SU-DHL-6 (cell line): ENCODE measurements at regions not wholly inside any gene's neighbourhood (a gene's known extent, or its start where the extent isn't known, plus 50 kb on each side); places are given as distances from the start of the nearest gene placed in this dataset.

Experiments used
- H2AFZ ChIP-seq: fragments of 200-600 bp; sonication (generic); 2 replicates; pipeline ENCODE4 v1.6.1; 2014; ENCODE audit warnings: low read depth, mild to moderate bottlenecking, moderate library complexity, mixed read lengths, antibody characterized with exemption, low read length; ENCODE audit not compliant: severe bottlenecking
- H3F3A ChIP-seq: fragments of 200-600 bp; shearing (Covaris generic); 2 replicates; pipeline ENCODE4 v1.6.0; 2016; ENCODE audit warnings: antibody characterized with exemption, mild to moderate bottlenecking; ENCODE audit not compliant: insufficient read depth
- H3K27ac ChIP-seq: fragments of 200-600 bp; sonication (generic); 2 replicates; pipeline ENCODE4 v1.5.1; 2016; ENCODE audit warnings: low read depth, mild to moderate bottlenecking, low read length, moderate library complexity, mixed read lengths
- H3K27me3 ChIP-seq: fragments of 200-600 bp; sonication (generic), shearing (Covaris generic); 2 replicates; pipeline ENCODE4 v1.6.0; 2014; ENCODE audit warnings: mild to moderate bottlenecking, low read length
- H3K36me3 ChIP-seq: fragments of 200-600 bp; sonication (generic); 2 replicates; pipeline ENCODE4 v1.6.1; 2014; ENCODE audit warnings: mild to moderate bottlenecking, low read length, mixed read lengths
- H3K4me2 ChIP-seq: fragments of 300-600, 200-600 bp; shearing (Covaris generic), sonication (generic); 2 replicates; pipeline ENCODE4 v1.6.0; 2014; ENCODE audit warnings: low read length, low read depth, mild to moderate bottlenecking; ENCODE audit not compliant: poor library complexity, severe bottlenecking
- H3K4me3 ChIP-seq: fragments of 200-600 bp; sonication (generic); 2 replicates; pipeline ENCODE4 v1.5.1; 2014; ENCODE audit warnings: antibody characterized with exemption, low read length, mild to moderate bottlenecking, mixed read lengths; ENCODE audit not compliant: insufficient read depth, poor library complexity, severe bottlenecking
- H3K79me2 ChIP-seq: fragments of 200-600 bp; sonication (generic); 2 replicates; pipeline ENCODE4 v1.6.1; 2014; ENCODE audit warnings: mild to moderate bottlenecking, low read length, moderate library complexity; ENCODE audit not compliant: insufficient read depth
- H3K9ac ChIP-seq: fragments of 200-600 bp; sonication (generic); 2 replicates; pipeline ENCODE4 v1.7.0; 2014; ENCODE audit warnings: mild to moderate bottlenecking, low read length
- H3K9me2 ChIP-seq: fragments of 200-600 bp; sonication (generic); replicated peaks from 2 replicates; pipeline ENCODE4 v1.6.1; 2014; ENCODE audit warnings: low read length; ENCODE audit not compliant: insufficient read depth
- H3K9me3 ChIP-seq: fragments of 200-600 bp; sonication (generic); 2 replicates; pipeline ENCODE4 v1.6.1; 2014; ENCODE audit warnings: low read length, mixed read lengths; ENCODE audit not compliant: insufficient read depth
- H4K20me1 ChIP-seq: fragments of 200-600 bp; sonication (generic); 2 replicates; pipeline ENCODE4 v1.6.1; 2014; ENCODE audit warnings: low read depth, mild to moderate bottlenecking, antibody characterized with exemption, low read length, moderate library complexity, mixed read lengths
- EZH2phosphoT487 ChIP-seq: fragments of 200-600 bp; sonication (generic), shearing (Covaris generic); conservative IDR thresholded peaks from 2 replicates; pipeline ENCODE4 v1.6.1; 2018; ENCODE audit warnings: mild to moderate bottlenecking, antibody characterized with exemption, low read length, moderate library complexity, mixed read lengths
- TF ChIP-seq, protein P1 (sequence below): fragments of 200-600 bp; sonication (generic); IDR thresholded peaks from one replicate; pipeline ENCODE4 v1.5.1; 2017; ENCODE audit warnings: antibody characterized with exemption, mild to moderate bottlenecking, low read length, moderate library complexity; ENCODE audit not compliant: insufficient read depth, poor library complexity, severe bottlenecking

DNA sequence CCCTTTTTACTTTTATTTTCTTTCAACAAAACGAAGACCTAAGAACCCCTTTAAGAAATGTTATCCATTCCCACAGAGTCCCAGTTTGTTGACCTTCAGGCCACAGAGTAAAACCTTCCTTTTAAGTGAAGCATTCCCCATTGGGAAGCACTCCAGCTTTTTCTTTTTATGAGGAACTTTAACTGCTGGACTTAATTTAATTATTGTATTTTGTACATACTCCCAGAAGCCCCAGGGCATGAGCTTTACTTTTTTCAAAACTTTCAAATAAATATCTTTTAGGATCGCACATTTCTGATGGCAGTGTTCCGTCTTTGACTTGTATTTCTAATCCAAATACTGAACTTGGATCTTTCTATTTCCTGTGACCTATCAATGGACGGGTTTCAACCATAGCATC is 68.9 kb downstream of the ZIC5 start:
- no peak overlapping the region for H3K9ac ChIP-seq
- H3K9me3 ChIP-seq, result no peaks in the 10 kb centered on the region
- TF ChIP-seq EZH2phosphoT487, result no peak
- TF ChIP-seq, protein P1, sequence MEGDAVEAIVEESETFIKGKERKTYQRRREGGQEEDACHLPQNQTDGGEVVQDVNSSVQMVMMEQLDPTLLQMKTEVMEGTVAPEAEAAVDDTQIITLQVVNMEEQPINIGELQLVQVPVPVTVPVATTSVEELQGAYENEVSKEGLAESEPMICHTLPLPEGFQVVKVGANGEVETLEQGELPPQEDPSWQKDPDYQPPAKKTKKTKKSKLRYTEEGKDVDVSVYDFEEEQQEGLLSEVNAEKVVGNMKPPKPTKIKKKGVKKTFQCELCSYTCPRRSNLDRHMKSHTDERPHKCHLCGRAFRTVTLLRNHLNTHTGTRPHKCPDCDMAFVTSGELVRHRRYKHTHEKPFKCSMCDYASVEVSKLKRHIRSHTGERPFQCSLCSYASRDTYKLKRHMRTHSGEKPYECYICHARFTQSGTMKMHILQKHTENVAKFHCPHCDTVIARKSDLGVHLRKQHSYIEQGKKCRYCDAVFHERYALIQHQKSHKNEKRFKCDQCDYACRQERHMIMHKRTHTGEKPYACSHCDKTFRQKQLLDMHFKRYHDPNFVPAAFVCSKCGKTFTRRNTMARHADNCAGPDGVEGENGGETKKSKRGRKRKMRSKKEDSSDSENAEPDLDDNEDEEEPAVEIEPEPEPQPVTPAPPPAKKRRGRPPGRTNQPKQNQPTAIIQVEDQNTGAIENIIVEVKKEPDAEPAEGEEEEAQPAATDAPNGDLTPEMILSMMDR, result no peak
- H3K4me2 ChIP-seq, result no peak overlapping the region
- H3K27ac ChIP-seq, result no peak overlapping the region
- no peaks in the 10 kb centered on the region for H3F3A ChIP-seq
- H3K9me2 ChIP-seq, result no peaks in the 10 kb centered on the region
- no peaks in the 10 kb centered on the region for H3K36me3 ChIP-seq
- no peak overlapping the region for H2AFZ ChIP-seq
- H4K20me1 ChIP-seq, result no peaks in the 10 kb centered on the region
- H3K4me3 ChIP-seq, result no peak overlapping the region
- H3K27me3 ChIP-seq, result no peaks in the 10 kb centered on the region
- no peaks in the 10 kb centered on the region for H3K79me2 ChIP-seq

GRCh38 chr13:99900960-99901359 is 70.6 kb downstream of the ZIC5 start:
- no peaks in the 10 kb centered on the region for H4K20me1 ChIP-seq
- H3K4me2 ChIP-seq, result no peak overlapping the region
- H3K36me3 ChIP-seq, result no peaks in the 10 kb centered on the region
- no peaks in the 10 kb centered on the region for H3F3A ChIP-seq
- H3K4me3 ChIP-seq, result no peak overlapping the region
- no peaks in the 10 kb centered on the region for H3K9me2 ChIP-seq
- H3K79me2 ChIP-seq, result no peaks in the 10 kb centered on the region
- H3K9ac ChIP-seq, result no peak overlapping the region
- H3K27ac ChIP-seq, result no peak overlapping the region
- H2AFZ ChIP-seq, result no peak overlapping the region
- TF ChIP-seq EZH2phosphoT487, result no peak
- TF ChIP-seq, protein P1, result no peak
- H3K27me3 ChIP-seq, result no peaks in the 10 kb centered on the region
- no peaks in the 10 kb centered on the region for H3K9me3 ChIP-seq

DNA sequence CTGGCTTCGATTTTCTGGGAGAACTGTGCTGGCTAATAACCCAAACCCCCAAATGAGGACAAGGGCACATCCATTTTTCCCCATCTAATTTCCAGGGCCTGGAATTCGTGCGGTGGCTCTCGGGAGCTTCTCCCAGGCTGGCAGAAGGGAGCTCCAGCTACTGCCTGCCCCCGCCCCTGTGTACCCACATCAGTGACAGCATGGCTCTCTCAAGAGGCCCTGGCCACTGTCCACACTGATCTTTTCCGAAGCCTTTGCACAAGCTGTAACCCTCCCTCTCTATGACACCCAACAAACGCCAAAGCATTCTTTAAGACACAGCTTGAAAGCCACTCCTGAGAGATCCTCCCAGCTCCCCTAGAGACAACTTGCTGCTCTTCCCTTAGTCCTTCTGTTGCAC is 73.1 kb downstream of the ZIC5 start:
- Histone ChIP-seq H4K20me1 (no peaks in the 10 kb centered on the region), H3K36me3 (no peaks in the 10 kb centered on the region), H3K9me3 (no peaks in the 10 kb centered on the region), H3K27me3 (no peaks in the 10 kb centered on the region), H3K9me2 (no peaks in the 10 kb centered on the region), H3K9ac (no peak overlapping the region), H3K79me2 (no peaks in the 10 kb centered on the region), H3K4me2 (no peak overlapping the region), H3K27ac (no peak overlapping the region), H3F3A (no peaks in the 10 kb centered on the region), H2AFZ (no peak overlapping the region), H3K4me3 (no peak overlapping the region)
- TF ChIP-seq EZH2phosphoT487, result no peak
- TF ChIP-seq, protein P1, result no peak

- Histone ChIP-seq H3K9ac (no peak overlapping the region), H3K27me3 (no peaks in the 10 kb centered on the region), H3F3A (no peaks in the 10 kb centered on the region), H3K4me3 (no peak overlapping the region), H3K36me3 (no peaks in the 10 kb centered on the region), H3K9me2 (no peaks in the 10 kb centered on the region), H3K27ac (no peak overlapping the region), H4K20me1 (no peaks in the 10 kb centered on the region), H3K4me2 (no peak overlapping the region), H2AFZ (no peak overlapping the region), H3K9me3 (no peaks in the 10 kb centered on the region), H3K79me2 (no peaks in the 10 kb centered on the region)
- TF ChIP-seq, protein P1, result no peak
- TF ChIP-seq EZH2phosphoT487, result no peak
Measured at GRCh38 chr13:99897076-99897440, 74.5 kb downstream of the ZIC5 start.
